Gastroesophageal sphincter (tissue), 4 donors: ENCODE measurements at regions not wholly inside any gene's neighbourhood (a gene's known extent, or its start where the extent isn't known, plus 50 kb on each side); places are given as distances from the start of the nearest gene placed in this dataset.

Source experiments
- ATAC-seq: fragments of 150-250 bp; one replicate; pipeline ENCODE4 v1.9.1; 2016; ENCODE audit warnings: mild to moderate bottlenecking, moderate library complexity
- H3K27ac ChIP-seq, 4 donors: fragments of 200-600 bp; sonication (generic) in 3 of 4; 1 replicate in 3 of 4; 2 replicates in 1 of 4; pipeline ENCODE4 v1.5.1; 2016 to 2019
- H3K27me3 ChIP-seq: fragments of 200-600 bp; sonication (generic); one replicate; pipeline ENCODE4 v1.5.1; 2019
- H3K36me3 ChIP-seq, 2 donors: fragments of 200-600 bp; sonication (generic); one replicate each; pipeline ENCODE4 v1.5.1; 2019; ENCODE audit warnings: control low read depth in 1 of 2
- H3K4me1 ChIP-seq, 3 donors: fragments of 200-600 bp; sonication (generic); 1 replicate in 2 of 3; 2 replicates in 1 of 3; pipeline ENCODE4 v1.5.1; 2016 to 2019; ENCODE audit warnings: control low read depth in 2 of 3
- H3K4me3 ChIP-seq, 2 donors: fragments of 200-600 bp; sonication (generic); one replicate each; pipeline ENCODE4 v1.5.1; 2019; ENCODE audit warnings: mild to moderate bottlenecking in 1 of 2, moderate library complexity in 1 of 2
- H3K9me3 ChIP-seq, 3 donors: fragments of 200-600 bp; sonication (generic); one replicate each; pipeline ENCODE4 v1.5.1; 2017 to 2019; ENCODE audit warnings: control low read depth in 2 of 3
- CTCF ChIP-seq, 4 experiments: fragments of 200-600 bp in 2 of 4; fragments of 450-650 bp in 2 of 4; sonication (generic) in 1 of 4; IDR thresholded peaks; one replicate each; pipeline ENCODE4 v1.5.1; 2017 to 2019; ENCODE audit warnings: antibody characterized with exemption in 4 of 4, mild to moderate bottlenecking in 2 of 4, moderate library complexity in 2 of 4
- EP300 ChIP-seq: sonication (generic); formaldehyde crosslinking; IDR thresholded peaks from one replicate; pipeline ENCODE4 v1.6.1; 2017; ENCODE audit warnings: antibody characterized with exemption, mild to moderate bottlenecking
- POLR2A ChIP-seq, 2 donors: fragments of 450-650 bp; IDR thresholded peaks; one replicate each; pipeline ENCODE4 v1.6.1; 2017; ENCODE audit warnings: antibody characterized with exemption in 2 of 2, mild to moderate bottlenecking in 2 of 2, moderate library complexity in 1 of 2
- POLR2AphosphoS5 ChIP-seq: sonication (generic); formaldehyde crosslinking; IDR thresholded peaks from one replicate; pipeline ENCODE4 v1.6.1; 2017; ENCODE audit warnings: antibody characterized with exemption
- WGBS, 2 donors: methylation state at CpG; one replicate each; pipeline ENCODE4 v1.1.5; 2018; ENCODE audit warnings: low coverage in 1 of 2; 5-methylcytosine and 5-hydroxymethylcytosine counted together

GRCh38 chr15:92326236-92326635 lies 67.4 kb upstream of the ST8SIA2 start:
- no peak for ATAC-seq
- Histone ChIP-seq H3K9me3 (no peaks in the 10 kb centered on the region), H3K36me3 (no peaks in the 10 kb centered on the region), H3K27me3 (no peaks in the 10 kb centered on the region), H3K4me1 (peaks cover 0 to 23% (median 0%) of the 10 kb centered on the region in 3 donors), H3K4me3 (no peak overlapping the region), H3K27ac (no peak overlapping the region)
- WGBS, 2 donors, result 39 to 60% methylated on average over 1 to 4 of the region's 6 CpGs
- TF ChIP-seq CTCF (IDR thresholded peaks at IDR 0.05) (no peak), POLR2A (IDR thresholded peaks at IDR 0.05) (no peak)

DNA sequence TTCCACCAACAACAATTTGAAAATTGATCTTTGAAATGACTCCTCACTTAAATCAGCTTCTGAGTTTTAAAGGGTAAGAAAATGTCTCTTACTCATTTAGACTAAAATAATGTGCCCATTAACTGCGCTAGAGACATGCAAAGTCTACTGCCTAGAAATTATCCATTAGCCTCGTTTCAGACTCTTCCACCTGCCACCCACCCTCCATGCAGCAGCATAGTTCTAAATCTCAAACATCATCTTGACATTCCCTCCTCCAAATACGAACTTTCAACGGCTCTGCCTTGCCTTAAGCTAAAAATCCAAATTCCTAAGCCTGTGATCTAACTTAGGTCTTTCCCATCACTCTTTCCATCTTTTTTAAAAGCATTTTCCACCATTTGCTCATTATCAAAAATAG lies 66.6 kb upstream of the ST8SIA2 start:
- ATAC-seq, result no peak
- H3K27me3 ChIP-seq, result no peaks in the 10 kb centered on the region
- TF ChIP-seq CTCF (IDR thresholded peaks at IDR 0.05), result no peak
- TF ChIP-seq POLR2AphosphoS5, result no peak
- no peak for TF ChIP-seq POLR2A (IDR thresholded peaks at IDR 0.05)
- no peak for TF ChIP-seq EP300
- WGBS, 2 donors, result 64 to 71% methylated on average over 4 of the region's 4 CpGs
- peaks cover 0 to 23% (median 0%) of the 10 kb centered on the region in 3 donors for H3K4me1 ChIP-seq
- H3K27ac ChIP-seq, result no peak overlapping the region
- no peak overlapping the region for H3K4me3 ChIP-seq
- peaks cover 0 to 4% (median 0%) of the 10 kb centered on the region in 3 donors for H3K9me3 ChIP-seq
- H3K36me3 ChIP-seq, result no peaks in the 10 kb centered on the region

DNA sequence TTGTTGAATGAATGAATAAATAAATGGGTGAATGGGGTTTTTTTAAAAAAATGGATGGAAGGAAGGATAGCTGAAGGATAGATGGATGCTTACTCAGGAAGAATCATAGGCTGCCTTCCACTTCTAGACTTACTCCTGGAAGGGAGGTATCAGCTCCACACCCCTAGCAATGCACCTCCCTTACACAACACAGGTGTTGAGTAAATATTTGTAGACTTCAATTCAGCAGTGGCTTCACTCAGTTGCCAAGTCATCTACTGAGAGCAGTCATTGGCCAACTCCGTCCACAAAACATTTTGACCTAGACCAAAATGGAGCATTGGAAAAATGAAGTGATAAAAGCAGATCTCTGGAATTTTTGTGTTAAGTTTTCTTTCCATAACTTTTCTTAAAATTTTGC lies 65.5 kb upstream of the ST8SIA2 start:
- Histone ChIP-seq H3K27ac (no peak overlapping the region), H3K36me3 (no peaks in the 10 kb centered on the region), H3K9me3 (peaks cover 0 to 13% (median 0%) of the 10 kb centered on the region in 3 donors), H3K4me3 (no peak overlapping the region), H3K4me1 (peaks cover 0 to 14% (median 0%) of the 10 kb centered on the region in 3 donors), H3K27me3 (no peaks in the 10 kb centered on the region)
- WGBS, 2 donors, result 100% methylated on average over 1 of the region's 1 CpG
- TF ChIP-seq POLR2AphosphoS5, result no peak
- TF ChIP-seq EP300, result no peak
- no peak for TF ChIP-seq CTCF (IDR thresholded peaks at IDR 0.05)
- TF ChIP-seq POLR2A (IDR thresholded peaks at IDR 0.05), result no peak
- no peak for ATAC-seq

DNA sequence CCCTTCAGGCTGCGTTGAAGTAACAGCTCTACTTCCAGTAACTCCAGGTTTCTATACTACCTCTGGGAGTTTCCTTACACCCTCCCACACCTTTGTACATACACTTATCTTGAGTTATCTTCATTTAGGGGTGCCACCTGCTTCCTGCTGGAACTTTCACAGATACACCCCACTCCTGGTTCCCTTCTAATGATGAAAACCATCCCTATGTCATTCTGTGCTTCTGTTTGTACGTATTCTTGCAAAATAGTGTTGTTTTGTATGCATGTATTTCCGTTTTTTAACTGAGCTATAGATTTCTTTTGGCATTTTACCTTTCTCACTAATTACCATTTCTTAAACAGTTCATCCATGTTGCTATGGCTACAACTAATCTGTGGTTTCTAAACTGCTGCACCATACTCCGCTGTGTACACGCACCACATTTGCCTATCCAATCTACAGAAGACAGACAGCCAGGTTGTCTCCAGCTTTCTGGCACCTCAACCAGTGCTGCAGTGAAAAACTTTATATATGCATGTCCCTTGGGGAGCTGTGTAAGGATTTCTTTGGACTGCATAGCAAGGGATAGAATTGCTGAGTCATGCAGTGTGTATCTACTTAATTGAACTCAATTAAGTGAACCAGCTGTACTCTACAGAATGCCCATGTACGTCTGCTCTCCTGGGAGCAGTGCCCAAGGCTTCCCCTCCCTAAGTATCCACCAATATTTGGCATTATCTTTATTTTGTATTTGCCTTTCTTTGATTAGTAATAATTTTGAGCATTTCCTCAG lies 61.4 kb upstream of the ST8SIA2 start:
- no peak overlapping the region for H3K4me3 ChIP-seq
- no peaks in the 10 kb centered on the region for H3K36me3 ChIP-seq
- no peak for TF ChIP-seq POLR2A (IDR thresholded peaks at IDR 0.05)
- no peak for TF ChIP-seq POLR2AphosphoS5
- TF ChIP-seq CTCF (IDR thresholded peaks at IDR 0.05), result no peak
- no peak for TF ChIP-seq EP300
- ATAC-seq, result no peak
- H3K9me3 ChIP-seq, result peaks cover 0 to 13% (median 0%) of the 10 kb centered on the region in 3 donors
- WGBS, 2 donors, result 79 to 83% methylated on average over 6 of the region's 6 CpGs
- H3K27me3 ChIP-seq, result peaks cover 6% of the 10 kb centered on the region
- H3K27ac ChIP-seq, result no peak overlapping the region
- H3K4me1 ChIP-seq, result no peaks in the 10 kb centered on the region

GRCh38 chr15:92333709-92334108 lies 60.0 kb upstream of the ST8SIA2 start:
- H3K9me3 ChIP-seq, result peaks cover 0 to 13% (median 0%) of the 10 kb centered on the region in 3 donors
- WGBS, 2 donors, result 100% methylated on average over 1 of the region's 2 CpGs; no CpG with 5 or more reads in 1 of the 2 donors
- TF ChIP-seq EP300, result no peak
- TF ChIP-seq POLR2A (IDR thresholded peaks at IDR 0.05), result no peak
- no peaks in the 10 kb centered on the region for H3K4me1 ChIP-seq
- H3K27me3 ChIP-seq, result peaks cover 6% of the 10 kb centered on the region
- H3K36me3 ChIP-seq, result no peaks in the 10 kb centered on the region
- no peak overlapping the region for H3K4me3 ChIP-seq
- no peak for ATAC-seq
- H3K27ac ChIP-seq, result no peak overlapping the region
